NCI-H1694 (cell line): ENCODE measurements at regions not wholly inside any gene's neighbourhood (a gene's known extent, or its start where the extent isn't known, plus 50 kb on each side); places are given as distances from the start of the nearest gene placed in this dataset.

Experiments used
- DNase-seq: peaks from one replicate; lab custom pipeline; 2025; lab: John Stamatoyannopoulos, UW

DNA sequence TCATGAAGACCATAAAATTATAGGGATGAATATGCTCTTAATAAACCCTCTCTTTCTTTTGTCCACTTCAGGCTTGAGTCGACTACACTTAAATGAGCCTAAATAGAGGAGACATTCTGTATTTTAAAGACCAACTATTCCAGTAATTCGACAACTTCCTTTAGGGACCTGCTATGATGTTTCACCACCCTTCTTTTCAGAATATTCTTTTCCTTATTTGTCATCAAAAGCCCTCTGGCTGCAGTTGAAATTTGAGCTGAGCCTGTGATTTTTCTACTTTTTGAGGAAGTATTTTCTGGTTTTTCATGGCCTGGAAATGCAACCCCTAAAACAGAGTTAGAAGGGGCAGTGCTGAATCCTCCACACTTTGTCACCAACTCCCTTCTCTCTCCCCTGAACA lies 287.0 kb downstream of the EPHA4 start:
- no peak for DNase-seq

DNA sequence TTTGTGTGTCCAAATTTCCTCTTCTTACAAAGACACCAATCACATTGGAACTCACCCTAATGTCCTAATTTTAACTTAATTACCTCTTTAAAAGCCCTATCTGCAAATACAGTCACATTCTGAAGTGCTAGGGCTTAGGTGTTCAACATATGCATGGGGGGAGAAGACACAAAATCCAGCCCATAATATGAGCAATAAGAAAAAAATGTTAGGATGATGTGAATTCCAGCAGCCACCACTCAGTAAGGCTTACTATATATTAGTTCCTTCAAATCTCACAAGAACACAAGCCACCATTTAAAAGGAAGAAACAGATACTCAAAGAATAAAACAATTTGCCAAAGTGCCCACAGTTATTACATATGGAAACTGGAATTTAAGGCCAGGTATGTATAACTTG lies 285.7 kb downstream of the EPHA4 start:
- DNase-seq, result no peak

- DNase-seq, result no peak
Observed at GRCh38 chr2:221289389-221289788, 282.7 kb downstream of the EPHA4 start.

- no peak for DNase-seq
Observed at GRCh38 chr2:221289846-221290245, 282.3 kb downstream of the EPHA4 start.

DNA sequence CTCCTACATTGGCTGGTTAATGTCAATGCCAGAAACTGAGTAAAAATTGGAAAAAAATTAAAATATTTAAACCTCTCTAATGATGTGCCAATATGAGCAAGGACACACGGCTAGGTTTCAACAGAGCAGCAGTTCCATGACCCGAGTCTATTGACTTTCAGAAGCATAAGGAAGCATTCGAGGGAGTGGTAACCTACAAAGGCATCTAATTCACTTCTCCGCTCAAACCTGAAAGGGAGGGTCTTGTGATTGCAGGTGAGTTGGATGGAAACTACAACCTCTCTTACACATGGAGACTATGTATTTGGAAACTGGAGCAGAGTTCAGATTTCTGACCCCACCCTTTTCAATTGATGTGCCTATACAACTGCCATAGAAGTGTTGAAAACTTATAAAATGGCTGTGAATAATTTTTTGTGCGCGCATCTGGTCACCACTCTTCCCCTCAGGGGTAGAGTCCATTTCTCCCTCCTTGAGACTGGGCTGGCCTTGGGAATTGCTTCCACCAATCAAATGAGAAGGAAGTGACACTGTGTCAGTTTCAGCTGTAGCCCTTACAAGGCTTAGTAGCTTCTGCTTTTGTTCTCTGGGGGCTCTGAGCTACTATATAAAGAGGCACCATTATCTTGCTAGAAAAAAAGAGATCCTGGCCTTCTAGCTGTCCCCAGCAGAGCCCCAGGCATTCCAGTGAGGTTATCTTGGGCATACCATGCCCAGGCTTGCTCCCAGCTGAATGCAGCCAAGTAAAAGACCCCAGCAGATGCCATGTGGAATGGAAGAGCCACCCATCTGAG lies 278.0 kb downstream of the EPHA4 start:
- peak; percentile 48 for DNase-seq

DNA sequence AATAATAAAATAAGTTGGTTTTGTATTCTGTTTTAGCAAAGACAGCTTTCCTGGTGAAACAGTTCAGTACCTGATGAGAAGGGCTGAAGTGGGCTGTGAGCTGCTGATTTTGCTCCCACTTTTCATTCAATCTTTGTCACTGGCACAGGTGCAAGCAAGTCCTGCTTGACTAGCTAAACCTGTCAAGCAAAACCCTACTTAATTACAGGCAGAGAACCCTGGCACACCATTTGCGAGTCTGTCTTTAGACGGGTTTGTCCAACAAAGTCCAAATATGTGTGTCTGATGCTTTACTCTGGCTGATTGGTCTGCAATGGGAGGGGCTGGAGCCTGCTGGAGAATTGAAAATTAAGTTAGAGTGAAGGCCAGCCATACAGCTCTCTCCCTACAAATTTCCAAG lies 267.2 kb downstream of the EPHA4 start:
- DNase-seq, result no peak

- DNase-seq, result no peak
Observed at GRCh38 chr2:221308507-221309066, 263.5 kb downstream of the EPHA4 start.

DNA sequence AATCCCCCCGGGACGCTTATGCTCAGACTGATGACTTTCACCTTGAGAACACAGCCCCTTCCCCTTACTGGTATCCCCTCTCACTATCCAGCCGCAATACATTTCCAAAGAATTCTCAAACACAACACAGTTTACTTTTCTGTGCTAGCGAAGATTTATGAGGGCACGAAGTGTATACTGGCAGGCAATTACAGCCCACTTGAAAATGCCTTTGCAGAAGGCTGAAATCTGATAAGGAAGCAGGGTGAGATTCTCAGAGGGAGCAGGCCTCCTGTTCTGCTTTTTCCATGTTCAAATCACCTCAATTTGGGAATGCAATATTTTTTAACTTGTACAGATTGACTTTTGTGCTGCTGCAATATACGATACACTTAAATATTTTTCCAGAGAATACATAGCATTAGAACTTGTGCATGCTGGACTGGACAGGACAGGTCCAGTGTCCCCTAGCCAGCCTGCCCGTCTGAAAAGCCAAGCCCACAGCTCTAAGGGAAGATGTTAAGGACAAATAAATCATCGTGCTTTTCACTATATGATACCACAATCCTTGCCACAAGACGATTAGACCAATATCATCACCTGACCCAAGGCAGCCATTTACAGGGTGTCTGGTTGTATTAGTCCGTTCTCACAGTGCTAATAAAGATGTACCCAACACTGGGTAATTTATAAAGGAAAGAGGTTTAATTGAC lies 262.1 kb downstream of the EPHA4 start:
- DNase-seq, result no peak

DNA sequence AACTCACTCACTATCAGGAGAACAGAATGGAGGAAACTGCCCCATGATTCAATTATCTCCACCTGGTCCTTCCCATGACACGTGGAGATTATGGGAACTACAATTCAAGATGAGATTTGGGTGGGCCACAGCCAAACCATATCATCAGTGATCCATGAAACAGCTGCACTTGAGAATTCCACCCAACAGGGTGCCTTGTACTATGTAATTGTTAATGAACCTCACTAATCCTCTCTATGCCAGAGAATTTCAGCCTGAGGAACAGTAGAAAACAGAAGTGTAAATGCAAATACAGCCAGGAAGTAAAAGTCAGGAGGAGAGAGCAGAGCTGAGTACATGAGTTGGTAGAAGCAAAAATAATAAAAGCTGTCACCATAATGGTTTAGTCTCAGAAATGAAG lies 261.4 kb downstream of the EPHA4 start:
- no peak for DNase-seq

- DNase-seq, result no peak
Observed at GRCh38 chr2:221312634-221313033, 259.5 kb downstream of the EPHA4 start.

GRCh38 chr2:221314786-221315185 lies 257.3 kb downstream of the EPHA4 start:
- DNase-seq, result no peak

GRCh38 chr2:221318376-221319130 lies 253.6 kb downstream of the EPHA4 start:
- DNase-seq, result no peak

DNA sequence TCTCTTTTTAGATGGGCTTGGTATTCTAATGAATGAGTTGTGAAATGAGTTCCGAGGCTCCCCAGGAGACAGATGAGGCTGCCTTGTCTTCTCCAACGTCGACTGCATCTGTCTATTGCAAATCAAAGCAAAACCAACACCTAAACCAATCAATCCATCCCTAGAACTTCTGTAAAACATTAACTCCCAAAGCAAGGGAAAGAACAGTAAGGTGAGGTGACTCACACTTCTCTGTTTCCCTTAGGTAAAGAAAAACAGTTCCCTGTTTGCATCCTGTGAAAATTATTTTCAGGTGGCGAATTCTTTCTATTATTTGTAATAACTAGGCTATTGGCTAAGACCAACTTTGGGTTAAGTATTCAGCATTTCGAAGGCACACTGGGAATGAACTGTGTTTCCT lies 249.4 kb downstream of the EPHA4 start:
- DNase-seq, result no peak

- DNase-seq, result no peak
Observed at GRCh38 chr2:221323513-221323912, 248.6 kb downstream of the EPHA4 start.

DNA sequence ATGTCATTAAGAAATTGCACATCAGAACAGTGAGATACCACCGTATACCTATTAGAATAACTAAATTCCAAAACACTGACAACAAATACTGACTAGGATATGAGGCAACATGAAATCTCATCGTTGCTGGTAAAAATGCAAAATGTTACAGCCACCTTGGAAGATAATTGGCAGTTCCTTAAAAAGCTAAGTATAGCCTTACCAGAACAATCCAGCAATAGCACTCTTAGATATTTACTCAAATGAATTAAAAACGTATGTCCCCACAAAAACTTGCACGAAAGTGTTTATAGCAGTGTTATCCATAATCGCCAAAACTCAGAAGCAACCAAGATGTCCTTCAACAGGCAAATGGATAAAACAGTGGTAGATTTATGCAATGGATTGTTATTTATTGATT lies 241.7 kb downstream of the EPHA4 start:
- no peak for DNase-seq

GRCh38 chr2:221334481-221335218 lies 237.5 kb downstream of the EPHA4 start:
- no peak for DNase-seq

DNA sequence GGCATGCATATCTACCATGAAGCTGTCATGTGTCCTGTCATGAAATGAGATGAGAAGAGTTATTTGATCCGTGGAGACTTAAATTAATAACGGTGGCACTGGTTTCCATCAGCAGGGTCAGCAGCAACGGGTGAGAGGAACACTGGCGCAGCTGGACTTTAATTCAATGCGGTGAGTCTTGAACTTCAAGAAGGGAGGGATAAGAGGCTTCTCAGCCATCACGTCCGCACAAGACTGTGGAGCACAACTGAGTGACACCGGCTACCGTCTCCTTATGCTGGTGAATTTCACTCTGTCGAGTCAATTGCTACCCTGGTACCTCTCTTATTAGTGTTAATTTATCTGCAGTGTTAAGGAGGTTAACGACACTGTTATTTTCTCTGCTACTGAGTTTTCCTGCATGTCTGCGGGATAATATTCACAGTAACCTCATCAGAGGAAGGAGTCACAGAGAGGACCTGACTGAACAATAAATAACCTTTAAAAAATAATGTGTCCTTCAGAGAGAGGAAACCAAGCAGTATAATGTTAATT lies 236.8 kb downstream of the EPHA4 start:
- DNase-seq, result no peak

DNA sequence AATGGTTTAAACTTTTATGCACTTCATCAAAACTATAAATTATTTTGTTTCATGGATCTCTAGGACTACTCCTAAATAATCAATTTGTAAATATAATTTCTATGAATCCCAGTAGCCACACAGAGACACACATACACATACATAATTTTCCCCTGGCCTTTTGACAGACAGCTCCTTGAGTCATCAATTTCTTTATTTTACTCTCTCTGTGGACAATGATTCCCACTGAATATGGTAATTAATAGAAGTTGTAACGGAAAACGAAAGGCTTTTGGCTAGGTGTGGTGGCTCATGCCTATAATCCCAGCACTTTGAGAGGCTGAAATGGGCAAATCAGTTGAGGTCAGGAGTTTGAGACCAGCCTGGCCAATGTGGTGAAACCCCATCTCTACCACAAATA lies 235.1 kb downstream of the EPHA4 start:
- no peak for DNase-seq

GRCh38 chr2:221337957-221338685 lies 234.0 kb downstream of the EPHA4 start:
- DNase-seq, result no peak

GRCh38 chr2:221342388-221342787 lies 229.7 kb downstream of the EPHA4 start:
- DNase-seq, result no peak

DNA sequence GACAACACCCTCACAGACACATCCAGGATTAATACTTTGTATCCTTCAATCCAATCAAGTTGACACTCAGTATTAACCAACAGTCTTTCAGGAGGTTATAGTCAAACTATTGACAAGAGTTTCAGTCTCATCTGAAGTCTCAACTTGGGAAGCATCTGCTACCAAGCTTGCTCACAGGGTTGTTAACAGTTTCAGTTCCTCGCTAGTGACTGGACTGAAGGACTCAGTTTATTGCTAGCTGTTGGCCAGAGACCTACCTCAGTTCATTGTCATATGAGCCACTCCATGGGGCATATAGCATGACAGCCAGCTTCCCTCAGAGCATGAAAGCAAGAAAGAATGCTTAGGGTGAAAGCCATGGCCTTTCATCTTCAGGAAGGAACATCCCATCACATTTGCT lies 228.6 kb downstream of the EPHA4 start:
- no peak for DNase-seq
